Mesodermal cell (in vitro differentiated cells): ENCODE measurements at regions not wholly inside any gene's neighbourhood (a gene's known extent, or its start where the extent isn't known, plus 50 kb on each side); places are given as distances from the start of the nearest gene placed in this dataset.

Source experiments
- H3K27ac ChIP-seq: 2 replicates; pipeline ENCODE4 v1.7.0; 2013; ENCODE audit warnings: mild to moderate bottlenecking, low read depth, low read length, moderate library complexity; ENCODE audit not compliant: severe bottlenecking
- H3K36me3 ChIP-seq: 2 replicates; pipeline ENCODE4 v1.7.1; 2013; ENCODE audit warnings: mild to moderate bottlenecking, low read length, moderate library complexity; ENCODE audit not compliant: control insufficient read depth, insufficient read depth
- H3K4me1 ChIP-seq: one replicate; pipeline ENCODE4 v1.7.1; 2013; ENCODE audit warnings: mild to moderate bottlenecking, low read length; ENCODE audit not compliant: insufficient read depth, control insufficient read depth, poor library complexity, severe bottlenecking
- H3K4me3 ChIP-seq: 2 replicates; pipeline ENCODE4 v1.7.0; 2013; ENCODE audit warnings: low read length, control low read depth, mild to moderate bottlenecking; ENCODE audit not compliant: insufficient read depth, poor library complexity, severe bottlenecking; ENCODE audit errors: extremely low read depth
- H3K9me3 ChIP-seq: 2 replicates; pipeline ENCODE4 v1.7.1; 2013; ENCODE audit warnings: mild to moderate bottlenecking, low read length, moderate library complexity; ENCODE audit not compliant: control insufficient read depth
- WGBS, 2 experiments: methylation state at CpG; one replicate each; pipeline ENCODE4 v1.1.5; 2013; ENCODE audit warnings: missing lambda C conversion rate in 2 of 2; ENCODE audit not compliant: insufficient coverage in 2 of 2; 5-methylcytosine and 5-hydroxymethylcytosine counted together

DNA sequence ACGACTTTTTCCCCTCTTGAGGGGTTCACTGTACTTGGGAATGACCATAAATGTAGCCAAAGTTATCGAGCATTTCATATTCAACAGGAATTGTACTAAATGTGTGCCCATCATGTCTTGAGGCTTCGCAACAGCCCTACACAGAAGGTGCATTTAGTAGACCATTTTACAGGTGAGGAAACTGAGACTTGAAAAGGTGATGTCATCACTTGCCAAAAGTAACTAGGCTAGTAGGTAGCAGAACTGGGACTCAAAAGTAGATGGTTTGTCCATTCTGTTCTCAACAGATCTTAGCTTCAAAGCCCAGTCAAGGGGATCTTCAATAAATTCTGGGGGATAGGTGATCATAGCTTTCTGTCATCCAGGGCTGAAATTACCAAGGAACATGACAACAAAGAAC lies 782.2 kb downstream of the MED13L start:
- no peaks in the 10 kb centered on the region for H3K36me3 ChIP-seq
- no peaks in the 10 kb centered on the region for H3K9me3 ChIP-seq
- no peak overlapping the region for H3K4me3 ChIP-seq
- WGBS, 2 experiments: 81 to 100% methylated on average over 2 to 3 of the region's 3 CpGs
- H3K27ac ChIP-seq: no peak overlapping the region
- H3K4me1 ChIP-seq: no peaks in the 10 kb centered on the region

DNA sequence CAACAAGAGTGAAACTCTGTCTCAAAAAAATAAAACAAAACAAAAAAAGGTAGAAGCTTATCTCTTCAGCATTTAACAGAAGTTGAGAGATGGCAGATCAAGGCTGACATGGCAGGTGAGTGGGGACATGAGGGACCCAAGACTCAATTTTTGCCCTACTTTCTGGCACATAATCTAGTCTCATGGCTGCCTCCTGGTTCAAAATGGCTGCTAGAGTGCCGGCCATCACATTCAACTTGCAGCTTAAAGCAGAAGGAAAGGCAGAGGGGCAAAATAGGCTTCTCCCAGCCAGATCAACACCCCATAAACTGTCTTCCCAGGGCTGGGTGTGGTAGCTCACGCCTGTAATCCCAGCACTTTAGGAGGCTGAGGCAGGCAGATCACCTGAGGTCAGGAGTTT lies 784.9 kb downstream of the MED13L start:
- Histone ChIP-seq H3K9me3 (no peaks in the 10 kb centered on the region), H3K4me3 (no peak overlapping the region), H3K4me1 (no peaks in the 10 kb centered on the region), H3K27ac (no peak overlapping the region), H3K36me3 (no peaks in the 10 kb centered on the region)
- no CpG with 5 or more reads among the region's 2 CpGs for WGBS, 2 experiments

- 67 to 71% methylated on average over 4 of the region's 8 CpGs for WGBS, 2 experiments
- Histone ChIP-seq H3K9me3 (no peaks in the 10 kb centered on the region), H3K27ac (no peak overlapping the region)
Measured at GRCh38 chr12:115491511-115492250, 785.8 kb downstream of the MED13L start.

DNA sequence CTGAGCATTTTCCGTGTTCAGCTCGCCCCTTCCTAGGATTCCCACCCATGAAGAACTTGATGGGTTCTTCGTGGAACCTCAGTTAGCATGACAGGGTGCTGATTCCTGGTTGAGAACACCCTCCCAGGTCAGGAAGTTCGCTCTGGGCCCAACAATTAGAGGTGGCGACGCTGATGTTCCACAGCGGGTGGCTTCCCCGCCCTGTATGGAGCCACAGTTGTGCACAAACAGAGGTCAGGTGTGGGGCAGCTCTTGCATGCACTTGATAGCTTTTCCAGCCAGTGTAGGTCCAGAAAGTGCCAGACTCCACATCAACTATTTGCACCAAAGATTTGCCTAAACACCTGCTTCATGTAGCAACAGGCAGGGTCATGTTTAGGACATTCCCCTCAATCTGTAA lies 788.2 kb downstream of the MED13L start:
- Histone ChIP-seq H3K4me3 (no peak overlapping the region), H3K27ac (no peak overlapping the region), H3K4me1 (no peaks in the 10 kb centered on the region), H3K36me3 (no peaks in the 10 kb centered on the region), H3K9me3 (peaks cover 1% of the 10 kb centered on the region)
- 88 to 93% methylated on average over 7 to 8 of the region's 8 CpGs for WGBS, 2 experiments

More at GRCh38 chr12:115491511-115492250, 785.8 kb downstream of the MED13L start:
- no peaks in the 10 kb centered on the region for H3K4me1 ChIP-seq
- H3K4me3 ChIP-seq: no peak overlapping the region
- no peaks in the 10 kb centered on the region for H3K36me3 ChIP-seq

GRCh38 chr12:115485967-115486366 lies 791.5 kb downstream of the MED13L start:
- no peaks in the 10 kb centered on the region for H3K36me3 ChIP-seq
- WGBS, 2 experiments: 84 to 90% methylated on average over 6 of the region's 6 CpGs
- H3K27ac ChIP-seq: peak overlapping the region; percentile 53

DNA sequence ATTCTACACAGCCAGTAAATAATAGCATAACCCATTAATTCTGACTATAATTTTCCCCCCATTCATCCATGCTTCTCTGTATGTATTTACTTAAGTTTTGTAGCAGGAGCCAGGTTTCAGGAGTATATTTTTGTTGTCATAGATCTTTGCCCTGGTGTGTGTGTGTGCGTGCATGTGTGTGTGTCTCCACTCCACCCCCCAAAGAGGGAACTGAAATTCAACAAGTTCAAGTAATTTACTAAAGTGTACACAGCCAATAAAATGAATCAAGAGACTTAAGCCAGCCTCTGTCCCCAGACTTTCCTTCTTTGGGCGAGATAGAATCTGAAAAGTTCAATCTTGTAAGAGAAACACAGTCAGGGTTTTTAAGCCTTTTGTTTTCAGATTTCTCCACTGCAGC lies 792.0 kb downstream of the MED13L start:
- no peak overlapping the region for H3K4me3 ChIP-seq
- peaks cover 7% of the 10 kb centered on the region for H3K9me3 ChIP-seq
- peak overlapping the region; percentile 53 for H3K27ac ChIP-seq
- H3K36me3 ChIP-seq: no peaks in the 10 kb centered on the region
- no peaks in the 10 kb centered on the region for H3K4me1 ChIP-seq
- 100% methylated on average over 1 of the region's 2 CpGs; no CpG with 5 or more reads in 1 of the 2 experiments for WGBS, 2 experiments

More at GRCh38 chr12:115485967-115486366, 791.5 kb downstream of the MED13L start:
- peaks cover 7% of the 10 kb centered on the region for H3K9me3 ChIP-seq
- H3K4me3 ChIP-seq: no peak overlapping the region
- H3K4me1 ChIP-seq: no peaks in the 10 kb centered on the region

DNA sequence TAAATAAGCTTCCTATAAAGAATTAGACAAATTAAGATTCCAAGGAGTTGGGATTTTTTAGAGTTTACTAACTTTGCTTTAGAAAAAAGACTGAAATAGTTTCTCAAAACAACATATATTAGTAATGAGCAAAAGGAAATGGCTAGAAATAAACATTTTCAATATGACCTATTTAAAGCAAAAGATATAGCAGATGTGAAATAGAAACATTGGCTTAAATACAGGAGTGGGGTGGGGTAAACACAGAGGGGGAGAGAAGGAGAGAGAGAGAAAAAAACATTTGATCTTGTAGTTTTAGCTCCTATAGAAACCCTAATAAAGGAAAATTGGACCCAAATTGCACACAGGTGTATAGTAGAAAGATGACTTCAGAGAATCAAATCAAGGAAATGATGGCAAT lies 794.5 kb downstream of the MED13L start:
- no peaks in the 10 kb centered on the region for H3K36me3 ChIP-seq
- H3K9me3 ChIP-seq: peaks cover 7% of the 10 kb centered on the region
- H3K4me1 ChIP-seq: no peaks in the 10 kb centered on the region
- no peak overlapping the region for H3K4me3 ChIP-seq
- no peak overlapping the region for H3K27ac ChIP-seq

GRCh38 chr12:115481141-115481540 lies 796.4 kb downstream of the MED13L start:
- Histone ChIP-seq H3K4me3 (no peak overlapping the region), H3K36me3 (no peaks in the 10 kb centered on the region), H3K27ac (no peak overlapping the region), H3K9me3 (peaks cover 7% of the 10 kb centered on the region), H3K4me1 (no peaks in the 10 kb centered on the region)
- WGBS, 2 experiments: 91 to 100% methylated on average over 2 of the region's 2 CpGs

DNA sequence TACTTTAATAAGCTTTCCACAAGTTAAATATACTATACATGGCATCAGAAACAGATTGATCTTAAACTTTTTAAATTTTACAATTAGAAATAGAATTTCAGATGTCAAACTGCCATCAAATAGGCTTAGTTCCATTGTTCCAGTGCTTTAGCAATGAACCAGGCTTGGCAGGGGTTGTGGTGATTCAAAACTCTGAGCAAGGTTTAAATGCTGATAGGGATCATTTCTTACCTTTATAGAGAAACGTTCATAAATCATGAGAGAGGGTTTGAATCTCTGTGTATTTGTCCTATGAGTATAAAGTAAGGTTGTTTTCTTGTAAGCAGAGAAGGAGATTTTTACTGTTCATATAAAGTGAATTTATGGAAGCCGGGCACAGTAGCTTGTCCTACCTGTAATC lies 794.5 kb upstream of the TBX3 start:
- 83 to 90% methylated on average over 1 to 2 of the region's 2 CpGs for WGBS, 2 experiments

DNA sequence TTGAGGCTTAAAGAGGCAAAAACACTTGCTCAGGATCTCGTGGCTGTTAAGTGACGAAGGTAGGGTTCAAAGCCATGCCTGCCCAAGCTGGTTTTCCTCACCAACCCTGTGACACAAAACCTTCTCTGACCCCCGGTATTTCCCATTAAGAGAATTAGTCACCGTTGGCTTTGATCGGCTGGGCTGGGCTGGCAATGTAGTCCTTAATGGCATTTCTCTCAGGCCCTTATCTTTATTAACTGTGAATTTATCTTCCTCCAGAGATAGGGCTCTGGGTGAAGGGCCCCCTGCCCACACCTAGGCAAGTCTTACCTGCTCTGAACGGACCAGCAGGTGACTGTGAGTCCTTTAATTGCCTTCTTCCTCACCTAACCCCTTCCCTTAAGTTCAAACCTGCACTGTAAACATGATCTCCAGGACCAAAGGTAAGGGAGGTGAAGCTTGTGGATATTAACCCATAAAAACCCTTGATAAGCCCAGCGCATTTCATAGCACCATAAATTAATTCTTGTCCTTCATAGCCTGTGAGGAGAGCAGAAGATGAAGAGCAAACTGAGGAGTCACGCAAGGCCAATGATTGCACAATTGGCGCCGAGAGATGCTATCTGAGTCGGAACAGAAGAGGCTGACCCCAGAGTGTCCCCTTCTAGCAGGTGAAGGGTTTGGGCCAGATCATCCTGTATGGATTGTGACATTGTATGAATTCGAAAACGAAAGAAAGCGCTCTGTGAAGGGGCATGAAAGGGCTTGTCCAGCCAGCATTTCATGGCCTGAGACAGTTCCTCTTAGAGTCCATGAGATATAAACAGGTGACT lies 790.8 kb upstream of the TBX3 start:
- H3K36me3 ChIP-seq: no peaks in the 10 kb centered on the region
- no peaks in the 10 kb centered on the region for H3K4me1 ChIP-seq
- 95 to 96% methylated on average over 10 to 12 of the region's 14 CpGs for WGBS, 2 experiments
- H3K9me3 ChIP-seq: no peaks in the 10 kb centered on the region
- H3K4me3 ChIP-seq: no peak overlapping the region
- no peak overlapping the region for H3K27ac ChIP-seq

More for the DNA sequence above, 794.5 kb upstream of the TBX3 start:
- Histone ChIP-seq H3K36me3 (no peaks in the 10 kb centered on the region), H3K4me1 (no peaks in the 10 kb centered on the region), H3K9me3 (no peaks in the 10 kb centered on the region), H3K27ac (no peak overlapping the region), H3K4me3 (no peak overlapping the region)
